ENCODE measurements at regions not wholly inside any gene's neighbourhood (a gene's known extent, or its start where the extent isn't known, plus 50 kb on each side); places are given as distances from the start of the nearest gene placed in this dataset.

GRCh38 chr9:105083256-105083655, 155.3 kb upstream of the ABCA1 start:
- no peaks in the 10 kb centered on the region for H3K9me3 ChIP-seq (ENCODE audit: severe bottlenecking)
- H3K27ac ChIP-seq: no peak overlapping the region
- DNase-seq: no peak
- no peaks in the 10 kb centered on the region for H3K36me3 ChIP-seq
- H3K4me3 ChIP-seq (ENCODE audit: low read depth, low read length): no peak overlapping the region
- no peaks in the 10 kb centered on the region for H3K27me3 ChIP-seq (ENCODE audit: insufficient read depth, low read depth, severe bottlenecking)
- no peak for TF ChIP-seq CTCF (IDR thresholded peaks at IDR 0.05; ENCODE audit: low read depth, low read length)

DNA sequence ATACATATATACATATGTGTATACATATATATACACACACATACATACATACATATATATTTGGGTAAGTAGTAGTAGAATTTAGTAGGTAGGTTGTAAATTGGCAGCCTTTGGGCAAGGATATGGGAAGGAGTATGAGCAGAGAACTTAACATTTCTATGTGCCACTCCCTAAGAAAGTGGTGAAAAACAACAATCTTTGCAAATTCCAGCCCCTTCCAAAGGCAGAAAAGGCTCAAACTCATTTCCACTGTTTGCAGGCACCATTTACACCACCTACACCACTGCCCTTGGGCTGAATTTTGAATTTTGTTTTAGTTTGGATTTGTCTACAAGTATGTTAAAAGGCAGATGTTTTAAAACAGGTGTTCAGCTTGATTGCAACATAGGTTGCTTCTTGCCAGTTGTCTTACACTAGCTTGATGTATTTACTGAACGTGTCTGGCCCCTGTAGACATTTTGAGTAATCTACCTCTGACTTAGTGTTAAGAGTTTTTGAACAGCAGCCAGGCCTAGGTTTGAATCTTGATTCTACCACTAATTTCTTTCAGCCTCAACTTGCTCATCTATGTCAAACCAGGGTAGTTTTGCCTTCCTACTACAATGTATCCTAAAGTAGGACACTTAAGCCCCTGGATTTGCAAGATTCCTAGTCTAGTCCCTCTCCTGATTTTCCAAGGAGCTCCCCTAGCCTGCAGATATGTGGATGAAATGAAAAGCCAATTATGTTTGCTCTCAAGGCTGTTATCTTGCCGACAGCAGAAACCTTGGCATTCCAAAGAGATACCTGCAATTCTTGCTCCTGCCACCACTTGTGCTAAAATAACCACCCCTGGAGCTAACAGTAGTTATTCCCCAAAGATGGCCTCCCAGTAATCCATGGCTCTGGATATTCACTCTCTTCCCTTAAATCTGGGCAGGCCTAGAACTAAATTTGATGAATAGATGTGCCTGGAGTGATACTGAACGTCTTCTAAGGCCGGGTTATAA, 156.2 kb upstream of the SLC44A1 start:
- Histone ChIP-seq H3K36me3 (no peaks in the 10 kb centered on the region), H3K27me3 (ENCODE audit: insufficient read depth, low read depth, severe bottlenecking) (no peaks in the 10 kb centered on the region), H3K4me3 (ENCODE audit: low read depth, low read length) (no peak overlapping the region), H3K27ac (no peak overlapping the region), H3K9me3 (ENCODE audit: severe bottlenecking) (no peaks in the 10 kb centered on the region)
- TF ChIP-seq CTCF (IDR thresholded peaks at IDR 0.05; ENCODE audit: low read depth, low read length): no peak
- no peak for DNase-seq

DNA sequence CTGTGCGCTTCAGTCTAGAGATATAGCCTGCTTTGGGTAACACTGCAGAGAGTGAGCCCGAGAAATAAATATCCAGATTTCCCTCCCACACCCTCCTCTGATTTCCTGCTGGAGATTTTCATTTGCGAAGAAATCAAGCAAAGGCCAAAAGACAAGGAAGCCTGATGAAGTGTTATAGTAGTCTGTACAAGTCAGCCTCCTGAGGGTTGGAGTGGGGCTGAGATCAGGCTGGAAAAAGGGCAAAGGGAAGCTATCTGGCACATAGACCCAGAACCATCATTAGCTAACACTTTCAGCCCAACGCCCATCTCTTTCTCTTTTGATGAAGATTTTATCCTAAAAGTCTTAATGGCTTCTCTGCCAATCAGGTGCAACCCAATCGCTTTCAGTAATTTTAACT, 154.6 kb upstream of the SLC44A1 start:
- no peak overlapping the region for H3K27ac ChIP-seq
- no peak for TF ChIP-seq CTCF (IDR thresholded peaks at IDR 0.05; ENCODE audit: low read depth, low read length)
- no peak for DNase-seq
- no peak overlapping the region for H3K4me3 ChIP-seq (ENCODE audit: low read depth, low read length)
- no peaks in the 10 kb centered on the region for H3K9me3 ChIP-seq (ENCODE audit: severe bottlenecking)
- no peaks in the 10 kb centered on the region for H3K36me3 ChIP-seq
- H3K27me3 ChIP-seq (ENCODE audit: insufficient read depth, low read depth, severe bottlenecking): no peaks in the 10 kb centered on the region

- no peak for DNase-seq
- TF ChIP-seq CTCF (IDR thresholded peaks at IDR 0.05; ENCODE audit: low read depth, low read length): no peak
- Histone ChIP-seq H3K27ac (no peak overlapping the region), H3K9me3 (ENCODE audit: severe bottlenecking) (no peaks in the 10 kb centered on the region), H3K27me3 (ENCODE audit: insufficient read depth, low read depth, severe bottlenecking) (no peaks in the 10 kb centered on the region), H3K4me3 (ENCODE audit: low read depth, low read length) (no peak overlapping the region), H3K36me3 (no peaks in the 10 kb centered on the region)
Measured at GRCh38 chr9:105091004-105091640, 153.3 kb upstream of the SLC44A1 start.

DNA sequence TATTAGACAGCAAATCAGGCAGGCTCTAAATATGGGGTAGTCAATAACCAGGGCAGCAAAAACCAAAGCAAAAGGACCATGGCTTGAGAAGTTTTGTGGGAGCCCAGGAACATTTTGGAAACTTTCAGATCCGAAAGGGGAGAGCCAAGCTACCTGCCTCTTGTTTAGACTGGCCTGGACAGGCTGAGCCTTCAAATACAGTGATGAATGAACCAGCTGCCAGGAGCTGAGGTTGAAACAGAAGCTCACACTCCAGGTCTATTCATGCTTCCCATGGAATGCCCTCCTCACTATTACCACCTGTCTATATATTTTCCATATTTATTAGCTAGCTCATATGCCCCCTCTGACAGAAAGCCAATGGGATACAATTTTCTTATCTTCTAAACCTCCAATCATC, 150.8 kb upstream of the SLC44A1 start:
- H3K27ac ChIP-seq: no peak overlapping the region
- no peaks in the 10 kb centered on the region for H3K27me3 ChIP-seq (ENCODE audit: insufficient read depth, low read depth, severe bottlenecking)
- H3K36me3 ChIP-seq: no peaks in the 10 kb centered on the region
- no peak for DNase-seq
- H3K9me3 ChIP-seq (ENCODE audit: severe bottlenecking): no peaks in the 10 kb centered on the region
- no peak for TF ChIP-seq CTCF (IDR thresholded peaks at IDR 0.05; ENCODE audit: low read depth, low read length)
- H3K4me3 ChIP-seq (ENCODE audit: low read depth, low read length): no peak overlapping the region
